ENCODE measurements at regions not wholly inside any gene's neighbourhood (a gene's known extent, or its start where the extent isn't known, plus 50 kb on each side); places are given as distances from the start of the nearest gene placed in this dataset.
A peak's percentile ranks its signal among the peaks of the same experiment; 100 is the strongest.

- DNase-seq: no peak
Measured at GRCh38 chr4:46594661-46595060, 204.7 kb upstream of the GABRA2 start.

GRCh38 chr4:46586566-46586965 lies 196.6 kb upstream of the GABRA2 start:
- DNase-seq: no peak

DNA sequence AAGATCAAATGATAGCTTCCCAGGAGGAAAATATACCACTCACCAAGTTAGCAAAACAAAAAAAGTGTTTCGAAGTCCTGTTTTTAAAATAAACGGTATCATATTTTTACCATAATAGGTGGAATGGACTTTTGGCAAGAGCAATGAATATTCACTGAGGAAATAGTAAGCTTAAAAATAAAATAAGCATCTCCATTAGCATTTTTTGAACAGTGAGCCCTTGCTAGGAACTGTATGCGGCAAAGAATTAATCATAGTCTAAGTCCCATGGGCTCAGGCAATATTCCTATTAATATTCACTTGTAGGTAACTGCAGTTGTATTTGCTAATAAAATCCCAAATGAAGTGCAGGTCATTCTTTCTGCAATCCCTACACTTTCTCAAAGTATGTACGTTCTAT lies 191.7 kb upstream of the GABRA2 start:
- DNase-seq: no peak

DNA sequence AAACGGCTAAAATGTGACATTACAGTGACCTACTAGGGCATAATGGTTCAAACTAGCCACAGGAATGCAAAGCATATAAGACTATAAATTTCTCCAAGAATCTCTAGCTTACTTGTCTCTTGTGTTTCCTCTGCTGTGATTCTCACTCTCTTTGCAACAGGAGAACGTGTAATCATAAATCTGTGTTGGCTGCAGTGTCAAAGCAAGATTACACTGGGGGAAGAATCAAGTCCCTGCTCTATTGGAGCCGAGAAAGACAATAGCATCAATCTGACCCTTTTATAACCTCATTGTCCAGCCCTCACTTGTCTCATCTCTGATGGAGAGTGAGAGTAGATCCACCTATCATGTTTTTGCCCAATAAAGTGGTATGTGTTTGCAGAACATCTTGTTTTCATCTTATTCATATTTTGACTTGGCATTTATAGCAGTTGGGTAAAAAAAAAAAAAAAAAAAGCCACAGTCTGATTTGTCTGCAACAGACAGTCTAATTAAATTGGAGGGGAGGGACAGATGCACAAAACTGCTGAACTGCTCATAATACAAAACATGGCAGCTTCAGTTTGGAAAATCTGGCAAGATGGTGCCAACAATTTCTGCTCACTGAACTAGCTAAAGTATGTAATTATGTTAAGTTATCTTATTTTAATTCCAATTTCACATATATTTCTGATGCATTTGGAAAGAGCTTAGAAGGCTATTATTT lies 165.0 kb upstream of the GABRA2 start:
- DNase-seq: peak; percentile 43

DNA sequence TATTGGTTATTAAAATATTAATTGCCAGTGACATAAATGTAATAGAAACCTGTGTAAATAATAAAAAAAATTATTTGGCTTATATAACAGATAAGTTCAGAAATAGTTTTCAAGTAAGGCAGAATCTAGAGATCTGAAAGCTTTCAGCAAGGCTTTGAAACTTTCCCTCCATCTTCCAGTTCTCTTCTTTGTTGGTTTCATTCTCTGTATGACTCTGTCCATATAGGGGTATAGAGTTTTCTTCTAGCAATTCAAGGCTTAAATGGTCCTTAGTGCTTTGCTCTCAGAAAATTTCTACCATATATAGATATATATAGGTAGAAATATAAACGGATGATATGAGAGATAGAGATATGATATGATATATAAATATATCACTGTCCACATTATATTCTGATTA lies 160.5 kb upstream of the GABRA2 start:
- no peak for DNase-seq

GRCh38 chr4:46549125-46549524 lies 159.2 kb upstream of the GABRA2 start:
- DNase-seq: no peak

DNA sequence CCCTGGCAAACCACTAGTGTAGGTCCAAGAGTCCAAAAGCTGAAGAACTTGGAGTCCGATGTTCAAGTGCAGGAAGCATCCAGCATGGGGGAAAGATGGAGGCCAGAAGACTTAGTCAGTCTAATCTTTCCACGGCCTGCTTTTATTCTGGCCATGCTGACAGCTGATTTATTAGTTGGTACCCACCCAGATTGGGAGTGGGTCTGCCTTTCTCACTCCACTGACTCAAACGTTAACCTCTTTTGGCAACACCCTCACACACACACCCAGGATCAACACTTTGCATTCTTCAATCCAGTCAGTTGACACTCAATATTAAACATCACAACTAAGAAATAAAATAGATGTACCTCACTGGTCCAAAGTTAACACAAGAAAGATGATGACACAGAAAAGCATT lies 134.8 kb upstream of the GABRA2 start:
- no peak for DNase-seq

DNA sequence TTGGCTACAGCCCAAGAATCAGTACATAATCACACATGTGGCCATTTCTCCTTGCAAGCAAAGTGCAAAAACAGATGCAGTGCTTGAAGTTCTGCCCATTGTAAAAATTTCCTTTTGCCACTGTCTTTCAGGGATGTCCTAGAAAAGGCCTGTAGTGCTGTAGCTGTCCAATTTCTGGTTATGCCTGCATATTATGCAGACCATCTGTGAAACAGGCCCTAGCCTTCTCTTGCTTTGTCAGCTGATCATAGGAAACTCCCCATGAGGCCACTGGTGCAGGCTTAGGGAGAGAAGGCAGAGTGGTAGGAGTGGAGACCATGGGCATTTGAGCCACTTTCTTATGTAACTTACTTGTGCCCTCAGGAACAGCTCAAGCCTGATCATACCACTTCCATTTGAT lies 130.4 kb upstream of the GABRA2 start:
- no peak for DNase-seq

DNA sequence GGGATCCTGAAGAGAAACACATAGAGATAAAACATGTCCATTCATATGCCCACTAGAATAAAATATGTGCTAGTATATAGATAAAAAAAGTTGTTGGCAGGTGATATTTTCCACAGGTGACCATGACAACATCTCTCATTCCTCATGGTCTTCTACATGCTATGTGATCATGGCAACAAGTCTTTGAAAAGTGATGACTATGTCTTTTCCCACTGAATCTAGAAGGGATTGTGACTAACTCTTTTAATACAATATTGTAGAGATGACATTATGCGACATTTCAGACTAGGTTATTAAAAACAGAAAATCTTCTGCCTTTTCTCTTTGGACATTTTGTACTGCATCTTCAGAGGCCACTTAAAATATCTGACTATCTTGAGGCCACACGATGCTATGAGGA lies 126.0 kb upstream of the GABRA2 start:
- DNase-seq: no peak

DNA sequence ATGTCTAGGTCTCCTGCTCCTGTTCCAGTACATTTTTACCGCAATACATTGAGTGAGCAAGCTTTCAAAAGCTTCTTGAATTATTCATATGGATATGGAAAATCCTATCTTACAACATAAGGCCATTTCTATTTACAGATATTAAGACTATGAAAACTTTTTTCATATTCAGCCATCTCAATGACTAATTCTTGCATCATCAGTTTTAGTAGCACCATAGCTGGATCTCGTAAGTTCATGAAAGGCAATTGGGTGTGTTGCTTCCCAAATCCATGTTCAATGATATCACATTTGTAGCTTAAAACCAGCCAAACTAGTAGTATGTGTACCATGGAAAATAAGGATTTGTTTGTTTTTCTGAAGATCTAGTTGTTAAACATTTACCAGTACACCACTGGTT lies 118.3 kb upstream of the GABRA2 start:
- no peak for DNase-seq

DNA sequence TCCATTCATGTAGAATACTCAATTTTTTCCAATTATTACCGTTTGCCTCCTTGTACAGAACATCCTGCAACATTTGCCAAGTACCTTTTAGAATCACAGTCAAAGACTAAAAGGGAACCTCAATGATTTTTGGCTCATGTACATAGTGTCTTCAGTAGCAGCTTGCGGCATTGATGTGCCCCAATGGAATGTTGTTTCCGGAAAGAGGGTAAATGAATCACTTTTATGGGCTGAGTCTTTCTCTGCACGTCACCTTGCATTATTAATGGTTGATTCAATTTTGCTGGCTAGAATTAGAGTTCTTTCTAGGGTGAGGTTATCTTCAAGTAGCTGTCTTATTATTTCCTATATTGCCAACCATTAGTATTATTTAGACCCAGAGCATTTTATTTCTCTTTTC lies 116.9 kb upstream of the GABRA2 start:
- no peak for DNase-seq

DNA sequence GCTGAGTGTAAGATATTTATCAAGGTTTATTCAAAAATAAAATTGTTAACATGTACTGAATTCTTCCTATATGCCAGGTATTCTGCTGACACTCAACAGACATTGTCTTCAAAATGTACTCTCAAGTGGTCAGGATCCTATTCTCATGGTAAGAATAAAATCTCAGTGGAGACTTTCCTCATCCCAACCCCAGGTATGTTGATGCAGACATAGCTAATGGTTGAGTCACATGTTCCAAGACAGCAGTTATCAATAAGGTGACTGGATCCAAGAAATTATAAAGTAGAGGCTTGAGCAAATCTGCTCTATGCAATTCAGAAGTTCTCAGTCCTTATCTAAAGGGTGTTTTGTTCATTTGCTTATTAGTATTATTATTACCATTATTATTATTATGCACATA lies 115.2 kb upstream of the GABRA2 start:
- DNase-seq: no peak

GRCh38 chr4:46503739-46504138 lies 113.8 kb upstream of the GABRA2 start:
- DNase-seq: no peak

GRCh38 chr4:46492394-46492793 lies 102.5 kb upstream of the GABRA2 start:
- no peak for DNase-seq

DNA sequence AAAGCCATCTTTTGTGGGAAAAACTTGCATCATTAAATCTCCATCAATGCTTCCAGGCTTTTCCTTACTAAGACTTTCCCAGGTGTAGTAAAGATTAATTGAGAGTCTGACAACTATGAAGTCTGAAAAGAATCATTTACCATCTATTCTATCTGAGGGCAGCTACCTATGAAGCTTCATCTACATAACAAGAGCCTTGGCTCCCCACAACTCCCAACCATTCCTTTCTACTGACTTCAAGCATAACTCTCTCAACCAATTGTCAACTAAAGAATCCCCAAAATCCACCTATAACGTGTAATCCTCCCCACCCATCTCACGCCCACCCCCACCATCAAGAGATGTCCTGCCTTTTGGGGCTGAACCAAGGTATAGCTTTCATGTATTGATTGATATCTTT lies 101.5 kb upstream of the GABRA2 start:
- no peak for DNase-seq

DNA sequence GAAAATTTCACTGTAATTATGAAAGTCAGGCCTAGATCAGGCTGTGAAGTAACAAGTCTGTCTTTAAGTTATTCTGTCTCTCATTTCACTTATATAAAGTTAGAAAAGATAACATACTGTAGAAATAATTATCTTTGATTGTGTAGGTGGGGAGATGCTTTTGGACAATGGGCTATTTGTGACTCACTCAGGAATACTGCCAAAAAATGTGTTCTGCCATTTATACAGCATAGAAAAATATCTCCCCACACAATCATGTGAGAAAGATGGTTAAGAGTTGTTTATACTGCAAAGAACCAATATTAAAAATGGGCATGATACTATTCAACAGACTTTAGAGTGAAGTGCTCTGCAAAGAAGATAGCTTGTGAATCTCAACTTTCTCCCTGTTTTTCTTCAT lies 95.0 kb upstream of the GABRA2 start:
- no peak for DNase-seq

DNA sequence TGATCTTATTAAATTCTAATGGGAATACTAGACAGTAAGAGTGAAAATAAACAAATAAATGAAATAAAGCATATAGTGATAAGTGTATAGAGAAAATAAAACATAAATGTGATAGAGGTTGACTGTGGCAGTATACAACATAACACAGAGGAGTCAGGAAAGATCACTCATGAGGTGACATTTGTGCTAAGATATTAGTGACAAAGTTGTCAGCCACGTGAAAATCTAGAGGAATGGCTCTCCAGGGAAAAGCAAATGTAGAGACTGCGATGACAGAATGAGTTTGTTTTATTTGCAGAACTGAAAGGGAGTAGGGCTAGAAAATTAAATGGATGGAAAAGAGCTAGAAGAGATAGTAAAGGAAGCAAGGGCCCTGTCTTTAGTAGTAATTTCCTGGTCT lies 72.8 kb upstream of the GABRA2 start:
- DNase-seq: no peak

DNA sequence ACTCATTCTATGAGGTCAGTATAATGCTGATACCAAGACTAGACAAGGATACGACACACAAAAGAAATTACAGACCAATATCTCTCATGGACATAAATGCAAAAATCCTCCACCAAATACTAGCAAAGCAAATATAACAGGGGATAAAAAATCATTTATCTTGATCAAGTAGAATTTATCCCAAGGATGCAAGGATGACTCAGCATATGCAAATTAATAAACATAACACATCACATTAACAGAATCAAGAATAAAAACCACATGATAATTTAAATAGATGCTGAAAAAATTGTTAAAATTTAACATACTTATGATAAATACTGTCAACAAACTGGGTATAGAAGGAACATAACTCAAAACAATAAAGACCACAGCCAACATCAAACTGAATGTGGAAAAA lies 69.4 kb upstream of the GABRA2 start:
- no peak for DNase-seq

- no peak for DNase-seq
Measured at GRCh38 chr4:46450556-46450955, 60.6 kb upstream of the GABRA2 start.

DNA sequence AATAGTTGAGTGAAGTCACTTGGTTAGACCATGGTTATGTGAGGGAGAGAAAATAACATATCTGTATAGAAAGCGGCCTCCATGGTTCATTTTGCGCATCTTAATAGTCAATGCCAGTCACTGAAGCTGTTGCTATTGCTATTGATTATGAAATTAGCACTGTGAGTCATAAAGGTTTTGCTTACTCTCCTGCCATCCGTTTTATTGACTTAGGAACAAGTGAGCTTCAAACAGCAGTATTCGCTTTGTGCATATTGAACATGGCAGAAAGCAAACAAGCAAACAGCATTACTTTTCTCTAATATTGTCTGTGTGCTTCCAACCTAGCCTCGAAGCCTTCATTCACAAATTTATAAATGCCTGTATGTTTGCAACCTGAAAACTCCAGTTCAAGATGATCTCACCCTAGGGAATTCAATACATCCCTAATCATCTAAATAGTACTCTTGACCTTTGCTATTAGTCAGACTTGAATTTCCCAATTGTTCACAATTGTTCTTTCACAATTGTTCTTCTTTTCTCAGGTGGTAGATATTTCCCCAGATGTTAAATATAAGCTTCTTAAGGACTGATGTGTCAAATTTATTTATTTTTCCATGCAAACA lies 55.9 kb upstream of the GABRA2 start:
- no peak for DNase-seq

DNA sequence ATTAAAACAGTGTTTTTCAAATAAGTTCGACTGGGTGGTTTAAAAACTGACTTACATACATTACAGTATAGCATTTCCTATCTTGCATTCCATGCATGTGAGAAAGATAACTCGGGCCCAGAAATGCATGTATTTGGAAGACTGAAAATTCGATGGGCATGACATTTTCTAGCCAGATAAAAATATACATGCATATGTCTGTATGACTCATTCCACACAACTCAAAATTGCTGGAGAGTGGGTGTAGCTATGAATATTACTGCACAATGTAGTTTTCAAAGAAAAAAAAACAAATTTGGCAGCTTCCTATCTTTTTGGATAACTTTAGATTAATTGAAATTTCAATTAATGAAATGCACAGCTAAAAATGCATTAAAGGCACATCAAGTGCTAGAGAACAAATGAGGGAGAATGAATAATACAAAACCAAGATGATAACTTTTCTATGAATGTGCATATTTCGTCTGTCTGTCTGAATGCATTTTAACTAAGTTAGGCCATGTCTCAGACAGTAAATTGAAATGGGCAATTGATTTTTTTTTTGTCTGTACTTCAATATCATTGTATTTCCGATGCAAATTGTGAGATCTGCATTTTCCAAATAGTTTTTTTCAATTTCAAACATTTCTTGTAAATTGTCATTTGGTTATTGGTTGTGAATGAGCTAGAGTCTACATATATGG lies 54.5 kb upstream of the GABRA2 start:
- no peak for DNase-seq

DNA sequence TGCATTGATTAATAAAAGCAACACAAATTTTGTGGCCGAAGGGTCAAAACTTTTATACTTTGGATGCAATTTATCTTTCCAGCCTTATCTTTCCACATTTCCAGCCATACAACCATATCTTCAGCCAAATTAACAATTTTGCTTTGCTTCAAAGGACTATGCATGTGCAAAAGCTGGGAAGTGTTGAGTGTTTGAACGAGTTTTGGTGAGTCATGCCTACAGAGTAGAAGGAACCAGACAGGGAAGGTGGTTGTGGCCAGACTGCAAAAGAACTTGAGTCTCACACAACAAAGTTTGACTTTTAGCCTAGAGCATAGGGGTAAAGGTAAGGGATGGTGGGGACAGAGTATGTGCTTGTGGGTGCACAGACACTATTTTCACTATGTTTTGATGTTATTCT lies 53.0 kb upstream of the GABRA2 start:
- DNase-seq: no peak

DNA sequence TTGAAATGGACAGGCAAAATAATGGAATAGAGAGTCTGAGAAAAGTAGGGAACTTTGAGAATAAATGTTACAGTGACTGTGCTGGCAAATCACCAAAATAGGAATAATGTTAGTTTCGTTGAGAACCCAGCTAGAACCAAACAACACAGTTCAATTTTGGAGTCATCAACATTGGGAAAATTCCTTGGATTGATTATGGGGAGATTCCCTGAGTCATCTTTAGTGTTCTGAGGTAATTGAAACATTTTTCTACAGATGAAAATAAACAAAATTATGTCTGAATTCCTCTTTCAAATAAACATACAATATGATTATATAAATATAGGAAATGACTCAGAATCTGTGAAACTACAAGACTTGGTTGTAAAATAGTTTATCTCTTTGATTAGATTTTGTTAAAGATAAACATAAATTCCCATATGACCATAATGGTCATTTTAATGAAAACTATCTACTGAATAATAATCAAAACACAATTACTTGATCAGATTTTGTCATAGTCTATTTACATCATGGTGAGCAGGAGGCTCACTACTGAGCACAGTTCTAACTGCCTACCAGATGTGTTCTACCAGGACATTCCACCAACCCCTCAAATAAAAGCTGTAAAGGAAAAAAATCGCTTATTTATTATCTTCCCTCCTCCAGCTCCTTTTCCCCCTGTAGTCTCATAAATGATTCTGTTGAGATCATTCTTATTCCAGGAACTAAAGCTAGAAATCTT lies 51.4 kb upstream of the GABRA2 start:
- no peak for DNase-seq
